ENCODE measurements at regions not wholly inside any gene's neighbourhood (a gene's known extent, or its start where the extent isn't known, plus 50 kb on each side); places are given as distances from the start of the nearest gene placed in this dataset.

DNA sequence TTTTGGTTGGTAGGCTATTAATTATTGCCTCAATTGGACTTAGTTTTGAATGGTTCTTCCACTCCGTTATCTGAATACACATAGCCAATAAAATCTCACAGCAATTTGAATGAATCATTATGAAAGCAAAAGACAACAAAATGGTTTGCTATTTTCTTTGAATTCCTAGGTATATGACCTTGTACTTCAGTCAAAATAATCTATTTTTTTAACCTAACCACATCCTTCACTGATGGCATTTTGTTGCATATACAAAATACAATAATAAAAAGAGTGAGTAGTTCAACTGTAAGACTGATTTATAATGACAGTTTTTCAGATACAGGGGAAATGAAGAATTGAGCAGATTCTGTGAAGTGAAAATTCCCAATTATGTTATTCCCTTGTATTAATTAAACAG is 433.1 kb downstream of the HTR7 start:
- TF ChIP-seq, protein P1, sequence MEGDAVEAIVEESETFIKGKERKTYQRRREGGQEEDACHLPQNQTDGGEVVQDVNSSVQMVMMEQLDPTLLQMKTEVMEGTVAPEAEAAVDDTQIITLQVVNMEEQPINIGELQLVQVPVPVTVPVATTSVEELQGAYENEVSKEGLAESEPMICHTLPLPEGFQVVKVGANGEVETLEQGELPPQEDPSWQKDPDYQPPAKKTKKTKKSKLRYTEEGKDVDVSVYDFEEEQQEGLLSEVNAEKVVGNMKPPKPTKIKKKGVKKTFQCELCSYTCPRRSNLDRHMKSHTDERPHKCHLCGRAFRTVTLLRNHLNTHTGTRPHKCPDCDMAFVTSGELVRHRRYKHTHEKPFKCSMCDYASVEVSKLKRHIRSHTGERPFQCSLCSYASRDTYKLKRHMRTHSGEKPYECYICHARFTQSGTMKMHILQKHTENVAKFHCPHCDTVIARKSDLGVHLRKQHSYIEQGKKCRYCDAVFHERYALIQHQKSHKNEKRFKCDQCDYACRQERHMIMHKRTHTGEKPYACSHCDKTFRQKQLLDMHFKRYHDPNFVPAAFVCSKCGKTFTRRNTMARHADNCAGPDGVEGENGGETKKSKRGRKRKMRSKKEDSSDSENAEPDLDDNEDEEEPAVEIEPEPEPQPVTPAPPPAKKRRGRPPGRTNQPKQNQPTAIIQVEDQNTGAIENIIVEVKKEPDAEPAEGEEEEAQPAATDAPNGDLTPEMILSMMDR (conservative IDR thresholded peaks at IDR 0.05; ENCODE audit: low read length), result no peak
- no peak for TF ChIP-seq EZH2phosphoT487 (IDR thresholded peaks at IDR 0.05; ENCODE audit: borderline replicate concordance, low read depth, low read length)

Data from OCI-LY7 (cell line).